Astrocyte (in vitro differentiated cells and primary cell): ENCODE measurements at regions not wholly inside any gene's neighbourhood (a gene's known extent, or its start where the extent isn't known, plus 50 kb on each side); places are given as distances from the start of the nearest gene placed in this dataset.
"Not testable (repeated sequence)": the region's sequence is repeated elsewhere in the genome, so short reads cannot be mapped to it uniquely, and the experiment has no call there.

Experiments used
- EZH2 ChIP-seq: IDR thresholded peaks from 2 replicates; pipeline ENCODE4 v1.6.1; 2012; ENCODE audit warnings: mild to moderate bottlenecking, low read length, inconsistent platforms; ENCODE audit not compliant: insufficient read depth
- TF ChIP-seq, protein P1 (sequence below): IDR thresholded peaks from 2 replicates; pipeline ENCODE4 v1.5.1; 2011; ENCODE audit warnings: low read depth, mild to moderate bottlenecking, inconsistent platforms, low read length, moderate library complexity; ENCODE audit not compliant: insufficient read depth

DNA sequence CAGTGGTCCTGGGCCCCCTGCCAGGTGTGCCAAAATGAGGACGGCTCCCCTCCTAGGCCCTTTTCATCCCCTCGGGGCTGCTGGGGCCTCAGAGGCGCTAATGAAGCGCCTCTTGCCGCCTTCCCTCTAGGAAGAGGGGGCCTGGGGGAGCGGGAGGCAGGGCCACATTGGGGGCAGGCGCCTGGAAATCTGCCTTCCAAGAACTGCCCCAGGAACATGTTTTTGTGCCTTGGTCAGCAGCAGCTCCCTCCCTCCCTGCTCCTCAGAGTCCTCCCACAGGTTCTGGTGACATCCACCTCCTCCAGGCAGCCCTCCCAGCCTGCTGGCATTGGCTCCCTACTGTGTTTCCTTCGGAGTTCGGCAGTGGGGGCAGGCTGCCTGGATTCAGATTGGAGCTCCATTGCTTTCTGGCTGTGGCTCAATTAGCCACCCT lies 155.3 kb downstream of the CRLF3 start:
- TF ChIP-seq, protein P1, sequence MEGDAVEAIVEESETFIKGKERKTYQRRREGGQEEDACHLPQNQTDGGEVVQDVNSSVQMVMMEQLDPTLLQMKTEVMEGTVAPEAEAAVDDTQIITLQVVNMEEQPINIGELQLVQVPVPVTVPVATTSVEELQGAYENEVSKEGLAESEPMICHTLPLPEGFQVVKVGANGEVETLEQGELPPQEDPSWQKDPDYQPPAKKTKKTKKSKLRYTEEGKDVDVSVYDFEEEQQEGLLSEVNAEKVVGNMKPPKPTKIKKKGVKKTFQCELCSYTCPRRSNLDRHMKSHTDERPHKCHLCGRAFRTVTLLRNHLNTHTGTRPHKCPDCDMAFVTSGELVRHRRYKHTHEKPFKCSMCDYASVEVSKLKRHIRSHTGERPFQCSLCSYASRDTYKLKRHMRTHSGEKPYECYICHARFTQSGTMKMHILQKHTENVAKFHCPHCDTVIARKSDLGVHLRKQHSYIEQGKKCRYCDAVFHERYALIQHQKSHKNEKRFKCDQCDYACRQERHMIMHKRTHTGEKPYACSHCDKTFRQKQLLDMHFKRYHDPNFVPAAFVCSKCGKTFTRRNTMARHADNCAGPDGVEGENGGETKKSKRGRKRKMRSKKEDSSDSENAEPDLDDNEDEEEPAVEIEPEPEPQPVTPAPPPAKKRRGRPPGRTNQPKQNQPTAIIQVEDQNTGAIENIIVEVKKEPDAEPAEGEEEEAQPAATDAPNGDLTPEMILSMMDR: not testable (repeated sequence)
- TF ChIP-seq EZH2: not testable (repeated sequence)
